GM18502 (cell line): ENCODE measurements at regions not wholly inside any gene's neighbourhood (a gene's known extent, or its start where the extent isn't known, plus 50 kb on each side); places are given as distances from the start of the nearest gene placed in this dataset.

Source experiments
- ATAC-seq: cut with Tn5 transposase; IDR thresholded peaks from one replicate; pipeline ENCODE4 v1.9.1; 2021; ENCODE audit warnings: mild to moderate bottlenecking; ENCODE audit not compliant: unreplicated experiment, poor library complexity

DNA sequence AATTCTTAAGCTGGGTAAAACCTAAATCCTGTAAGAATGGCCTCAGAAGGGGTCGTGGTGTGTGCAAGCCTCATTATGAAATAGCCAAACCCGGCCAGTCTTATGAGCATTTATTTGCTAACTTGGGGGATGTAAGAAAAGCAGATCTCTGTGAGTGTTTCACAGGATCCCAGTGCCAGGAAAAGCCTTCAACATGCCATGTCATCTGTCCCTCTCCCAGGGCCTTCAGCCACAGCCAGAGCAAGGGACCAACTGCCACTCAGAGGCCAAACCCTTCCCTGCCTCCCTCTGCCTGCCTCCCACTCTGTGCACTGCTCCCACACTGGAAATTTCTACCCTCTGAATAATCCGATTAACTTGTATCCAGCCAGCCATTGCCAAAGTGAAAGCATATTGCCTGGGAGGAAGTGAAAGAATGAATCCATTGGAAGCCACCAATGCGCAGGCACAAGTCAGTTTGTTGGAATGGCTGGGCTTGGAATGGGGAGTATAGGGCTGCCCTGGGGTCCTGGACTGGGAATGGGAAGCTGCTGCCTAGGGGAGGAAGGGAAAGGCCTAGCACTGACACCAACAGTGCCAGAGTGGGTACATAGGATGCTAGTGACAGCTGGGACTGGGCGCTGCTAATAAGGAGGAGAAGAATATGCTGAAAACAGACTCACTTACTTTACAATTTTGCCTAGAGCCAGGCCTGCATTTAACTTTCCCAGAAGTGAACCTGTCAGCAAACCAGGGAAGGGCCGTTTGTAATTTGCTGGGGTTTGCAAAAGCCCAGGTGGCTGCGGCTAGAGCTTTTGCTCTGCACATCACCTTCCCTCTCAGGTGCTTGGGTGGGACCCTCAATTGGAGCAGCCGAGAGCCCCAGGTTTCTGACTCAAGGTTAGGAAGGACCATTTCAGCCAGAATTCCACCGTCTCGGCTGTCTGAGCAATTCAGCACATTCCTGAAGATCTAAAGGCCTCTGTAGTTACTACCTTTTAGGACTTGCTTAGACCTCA, 146.6 kb upstream of the NCK2 start:
- no peak for ATAC-seq

DNA sequence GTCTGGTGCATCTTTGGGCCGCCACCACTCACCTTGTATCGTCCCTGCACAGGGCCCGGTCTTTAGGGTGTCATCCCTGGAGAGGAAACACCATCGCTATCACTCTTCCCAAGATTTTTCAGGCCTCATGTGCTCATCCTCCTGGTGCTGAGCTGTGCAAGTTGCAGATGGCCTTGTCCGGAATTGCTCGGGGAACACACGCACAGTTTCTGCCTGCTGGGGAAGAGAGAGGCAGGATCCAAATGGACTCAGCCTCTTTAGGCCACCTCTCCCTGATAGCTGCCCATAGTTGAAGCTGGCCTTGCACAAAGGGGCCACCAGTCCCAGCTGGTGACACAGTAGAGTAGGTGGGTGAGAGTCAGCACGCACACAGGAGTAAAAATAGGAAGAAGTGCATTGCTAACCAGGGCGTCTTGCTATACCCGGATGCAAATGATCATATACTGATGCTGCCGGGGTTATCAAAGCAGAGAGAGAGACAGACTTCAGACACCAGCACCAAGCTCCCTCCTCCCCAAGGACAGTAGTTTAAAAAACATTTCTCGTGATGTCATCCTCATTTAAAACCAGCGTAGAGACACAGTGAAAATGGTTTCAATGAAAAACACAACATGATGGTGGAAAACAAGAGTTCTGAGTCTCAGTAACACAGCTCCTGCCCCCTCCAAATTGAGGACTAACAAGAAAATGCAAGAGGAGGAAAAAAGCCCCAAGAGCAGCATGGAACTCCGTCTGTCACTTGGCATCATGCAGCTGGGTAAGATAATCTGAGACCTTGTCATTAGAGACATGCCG, 147.5 kb upstream of the NCK2 start:
- no peak for ATAC-seq

DNA sequence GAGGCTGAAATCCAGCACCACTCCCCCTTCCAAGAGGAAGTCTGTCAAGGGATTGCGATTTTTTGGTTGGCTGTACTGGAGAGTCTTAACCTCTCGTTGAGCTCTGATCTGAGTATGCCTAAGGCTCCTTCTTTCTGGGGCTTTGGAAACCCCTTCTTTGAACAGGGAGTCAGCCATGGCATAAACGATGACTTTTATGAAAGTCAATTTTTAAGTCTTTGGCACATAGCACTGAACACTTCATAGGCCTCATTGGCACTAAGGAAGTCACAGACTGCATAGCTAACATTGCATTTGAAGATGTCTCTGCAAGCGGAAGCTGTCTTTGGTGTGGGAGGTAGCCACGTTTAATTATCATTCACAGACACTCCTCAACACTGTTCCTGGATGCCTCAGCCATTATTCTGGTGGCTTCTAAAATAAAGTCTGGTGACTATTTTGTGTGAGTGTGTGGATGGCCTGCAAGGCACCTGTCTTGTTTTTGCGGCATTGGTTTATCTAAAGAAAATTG, 148.2 kb upstream of the NCK2 start:
- ATAC-seq = no peak

DNA sequence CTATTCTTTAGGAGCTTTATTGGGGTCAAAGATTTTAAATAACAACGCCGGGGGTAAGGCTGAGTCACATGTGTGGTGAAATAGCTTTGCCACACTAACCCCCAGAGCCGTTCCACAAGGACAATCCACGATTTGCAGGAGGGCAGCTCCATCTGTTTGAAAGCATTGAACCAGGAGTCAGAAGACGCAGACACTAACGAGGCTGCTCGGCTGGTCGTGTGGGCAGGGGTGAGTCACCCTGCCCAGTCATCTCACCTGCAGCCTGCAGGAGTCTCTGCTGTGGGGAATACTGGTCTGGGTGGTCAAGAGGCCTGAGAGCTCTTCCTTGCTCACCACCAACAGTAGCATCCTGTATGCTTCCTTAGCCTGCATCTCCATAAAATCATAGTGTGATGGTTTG, 149.2 kb upstream of the NCK2 start:
- no peak for ATAC-seq

DNA sequence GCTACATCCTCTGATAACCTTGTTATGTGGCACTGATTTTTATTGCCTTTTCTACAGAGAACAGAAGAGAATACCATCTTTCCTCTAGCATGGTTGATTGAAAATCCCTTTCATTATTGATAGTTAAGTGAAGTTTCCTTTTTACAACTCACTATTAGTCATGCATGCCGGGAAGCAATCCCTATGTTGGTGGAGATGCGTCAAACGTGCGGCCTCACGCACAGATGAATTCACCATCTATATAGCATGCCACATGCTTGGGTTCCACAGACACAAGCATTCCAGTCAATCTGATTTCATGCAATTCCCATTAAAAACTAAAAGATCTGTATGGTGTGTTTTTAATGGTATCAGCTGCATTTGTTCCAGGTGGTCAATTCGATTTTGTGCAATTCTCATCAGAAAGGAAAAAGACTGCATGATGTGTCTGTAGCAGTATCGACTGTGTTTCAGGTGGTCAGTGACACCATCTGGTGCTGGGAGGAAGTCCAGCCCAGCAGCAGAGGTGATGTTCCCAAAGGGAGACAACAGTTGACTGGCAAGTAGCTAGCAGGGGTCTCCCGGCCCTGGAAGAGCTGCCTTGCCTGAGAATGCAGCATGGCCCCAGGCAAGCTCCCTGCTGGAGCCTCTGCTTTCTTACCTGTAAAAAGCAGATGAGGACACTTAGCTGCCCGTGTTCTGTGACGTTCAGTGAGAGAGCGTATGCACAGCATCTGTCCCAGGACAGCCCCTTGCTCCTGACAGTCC, 151.3 kb upstream of the NCK2 start:
- no peak for ATAC-seq

DNA sequence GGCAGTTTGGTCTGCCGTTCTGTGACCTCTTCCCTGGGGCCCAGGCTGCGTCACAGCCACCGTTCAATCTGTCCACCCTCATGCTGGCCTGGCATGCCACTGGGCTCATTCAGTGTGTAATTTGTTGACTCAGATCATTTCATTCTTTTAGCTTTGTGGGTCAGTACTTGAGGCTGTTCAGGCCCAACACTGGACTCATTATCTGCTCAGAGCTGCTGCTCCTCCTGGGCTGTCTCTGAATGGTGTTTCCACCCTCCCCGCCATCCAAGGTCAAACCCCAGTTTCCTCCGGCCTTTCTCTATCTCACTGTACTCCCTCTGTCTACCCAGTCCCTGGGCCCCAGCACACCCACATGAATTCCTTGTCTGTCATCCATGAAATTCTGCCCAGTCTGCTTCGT, 152.4 kb upstream of the NCK2 start:
- ATAC-seq = no peak

DNA sequence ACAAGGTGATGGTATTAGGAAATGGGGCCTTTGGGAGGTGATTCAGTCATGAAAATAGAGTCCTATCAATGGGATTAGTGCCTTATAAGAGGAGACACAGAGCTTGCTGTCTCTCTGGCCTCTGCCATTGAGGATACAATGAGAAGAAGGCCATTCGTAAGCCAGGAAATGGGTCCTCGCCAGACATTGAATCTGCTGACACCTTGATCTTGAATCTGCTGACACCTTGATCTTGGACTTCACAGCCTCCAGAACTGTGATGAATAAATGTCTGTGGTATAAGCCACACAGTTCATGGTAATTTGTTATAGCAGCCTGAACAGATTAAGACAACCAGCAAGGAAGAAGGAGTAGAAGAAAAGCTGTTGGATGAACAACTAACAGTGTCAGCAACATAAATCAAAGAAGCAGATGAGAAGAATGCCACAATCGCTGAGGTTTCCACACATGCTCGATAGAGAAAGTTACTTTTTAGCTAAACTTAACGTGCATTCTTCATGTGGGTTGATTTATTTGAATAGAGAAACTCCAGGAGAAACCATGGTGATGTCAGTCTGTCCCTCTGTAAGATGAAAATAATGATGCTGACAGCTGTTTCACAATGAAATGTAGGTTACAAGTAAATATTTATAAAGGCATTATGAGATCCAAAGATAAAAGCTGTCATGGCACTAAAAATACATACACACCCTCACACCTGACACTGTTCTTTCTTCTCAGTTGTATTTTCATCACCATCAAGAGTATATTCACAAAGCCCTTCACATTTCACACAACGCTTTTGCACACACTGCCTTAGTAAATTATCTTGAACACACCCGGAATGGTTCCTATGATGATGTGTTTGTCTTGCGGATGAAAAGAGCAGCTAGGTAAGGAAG, 153.7 kb upstream of the NCK2 start:
- ATAC-seq = no peak

DNA sequence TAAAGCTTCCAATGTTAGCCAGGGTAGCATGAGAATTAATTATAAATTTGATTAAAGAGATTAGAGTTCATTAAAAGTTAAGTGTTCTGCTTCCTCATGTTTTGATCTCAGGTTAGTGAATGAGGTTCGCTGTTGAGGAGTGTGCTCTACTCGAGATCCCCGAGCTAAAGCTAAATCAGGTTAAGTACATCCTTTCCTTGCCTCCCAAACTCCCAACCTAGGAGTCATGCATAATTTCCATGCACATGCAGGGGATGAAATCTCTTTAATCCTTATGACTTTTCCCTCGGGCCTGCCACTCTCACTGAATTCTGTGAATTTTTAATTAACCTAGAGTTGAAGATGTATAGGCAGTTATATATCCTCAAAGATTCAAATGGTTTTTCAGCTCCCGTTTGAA, 156.1 kb upstream of the NCK2 start:
- ATAC-seq = no peak

DNA sequence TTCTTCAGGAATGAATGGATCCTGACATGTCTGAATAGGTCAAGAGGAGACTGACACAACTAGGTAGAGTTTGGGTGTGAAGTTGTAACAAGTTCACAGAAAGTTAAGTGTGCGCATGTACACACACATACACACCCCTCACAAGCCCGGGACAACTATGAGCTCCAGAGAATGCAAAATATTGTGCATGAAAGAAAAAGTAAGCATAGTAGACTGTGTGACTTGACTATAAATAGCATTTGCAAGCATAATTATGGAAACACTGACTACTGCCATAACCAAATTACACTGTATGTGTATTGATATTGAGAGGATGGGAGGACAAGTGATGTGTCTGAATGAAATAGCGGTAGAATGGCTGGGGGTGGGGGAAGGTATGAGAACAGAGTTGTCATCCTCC, 157.1 kb upstream of the NCK2 start:
- no peak for ATAC-seq

DNA sequence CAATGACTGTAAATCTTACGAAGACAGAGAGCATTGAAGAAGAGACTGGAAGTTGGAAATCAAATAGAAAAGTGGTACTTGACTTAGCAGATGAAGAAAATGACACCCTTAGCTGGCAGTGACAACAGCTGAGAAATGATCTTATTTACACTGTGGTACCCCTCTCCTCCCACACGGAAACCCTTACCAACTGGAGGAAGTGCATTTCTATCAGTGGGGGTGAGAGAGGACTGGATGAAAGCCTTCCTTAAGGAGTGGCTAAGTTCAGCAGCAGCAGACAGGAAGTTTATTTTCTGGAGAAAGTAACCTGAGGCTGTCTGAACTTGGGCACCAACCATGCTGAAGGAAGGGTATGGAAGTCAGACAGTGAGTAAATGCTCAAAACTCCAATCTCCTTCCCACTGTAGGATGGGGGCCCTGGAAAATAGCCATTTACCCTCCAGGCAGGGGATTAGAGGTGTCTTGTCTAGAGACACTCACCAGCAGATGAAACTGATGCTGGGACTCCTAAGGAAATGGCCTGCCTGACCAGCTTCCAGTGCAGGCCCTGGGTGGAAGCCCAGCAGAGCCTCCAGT, 160.2 kb upstream of the NCK2 start:
- no peak for ATAC-seq

DNA sequence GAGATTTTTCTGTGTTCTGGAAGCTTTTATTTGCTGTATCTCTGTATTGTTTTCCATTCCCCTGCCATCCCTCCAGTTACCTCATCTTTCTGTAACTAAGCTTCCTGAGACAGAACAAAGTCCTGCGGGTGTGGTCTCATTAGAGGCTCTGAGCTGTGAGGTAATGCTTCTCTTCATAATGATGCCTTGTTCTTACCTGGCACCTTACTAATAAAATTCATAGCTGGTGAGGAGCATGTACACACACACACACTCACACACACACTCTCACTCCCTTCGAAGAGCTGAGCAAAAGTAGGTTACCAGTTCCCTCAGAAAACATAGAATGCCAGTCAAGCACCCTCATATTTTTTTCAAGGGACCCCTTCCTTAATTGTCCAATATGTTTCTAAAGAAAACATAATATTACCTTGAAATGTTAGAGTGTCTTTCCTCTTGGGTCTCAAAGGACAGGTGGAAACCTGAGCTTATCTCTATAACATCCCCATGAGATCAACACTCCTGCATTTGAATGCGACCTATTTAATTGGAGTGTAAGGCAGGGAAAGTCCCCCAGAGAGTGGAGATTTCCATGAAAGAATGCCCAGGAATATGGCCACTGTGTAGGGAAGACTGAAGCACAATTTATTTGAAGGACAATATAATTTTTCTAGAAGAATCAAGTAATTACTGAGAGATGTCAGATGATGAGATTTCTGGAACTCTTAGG, 161.6 kb upstream of the NCK2 start:
- ATAC-seq = no peak

DNA sequence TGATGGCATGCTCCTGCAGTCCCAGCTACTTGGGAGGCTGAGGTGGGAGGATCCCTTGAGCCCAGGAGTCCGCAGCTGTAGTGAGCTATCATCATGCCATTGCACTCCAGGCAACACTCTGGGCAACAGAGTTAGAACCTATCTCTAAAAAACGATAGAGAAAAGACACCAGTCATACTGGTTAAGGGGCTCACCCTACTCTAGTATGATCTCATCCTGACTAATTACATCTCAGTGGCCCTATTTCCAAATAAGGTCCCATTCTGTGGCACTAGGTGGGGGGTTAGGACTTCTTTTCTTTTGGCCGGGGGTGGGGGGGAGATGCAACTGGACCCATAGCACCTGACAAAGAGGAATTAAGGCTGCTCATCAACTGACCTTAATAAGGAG, 163.2 kb upstream of the NCK2 start:
- ATAC-seq = no peak

DNA sequence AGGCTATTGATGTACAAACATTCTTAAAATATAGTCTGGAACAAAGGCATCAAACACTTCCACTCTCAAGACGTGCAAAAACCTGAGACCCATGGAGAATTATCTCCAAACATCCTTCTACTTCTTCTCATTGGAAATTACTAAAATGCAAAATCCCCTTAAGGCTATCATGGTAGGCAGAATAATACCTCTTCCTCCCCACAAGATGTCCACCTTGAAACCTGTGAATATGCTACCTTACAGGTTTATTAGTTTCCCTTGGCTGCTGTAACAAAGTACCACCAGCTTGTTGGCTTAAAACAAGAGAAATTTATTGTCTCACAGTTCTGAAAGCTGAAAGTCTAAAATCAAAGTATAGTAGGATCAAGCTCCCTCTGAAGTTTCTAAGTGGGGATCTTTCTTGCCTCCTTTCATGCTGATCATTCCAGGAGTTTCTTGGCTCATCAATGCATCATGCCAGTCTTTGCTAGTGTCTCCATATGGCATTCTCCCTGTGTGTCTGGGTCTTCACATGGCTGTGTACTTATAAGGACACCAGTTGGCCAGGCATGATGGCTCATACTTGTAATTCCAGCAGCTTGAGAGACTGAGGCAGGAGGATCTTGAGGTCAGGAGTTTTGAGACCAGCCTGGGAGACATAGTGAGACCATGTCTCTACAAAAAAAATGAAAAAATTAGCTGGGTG, 163.7 kb upstream of the NCK2 start:
- no peak for ATAC-seq

DNA sequence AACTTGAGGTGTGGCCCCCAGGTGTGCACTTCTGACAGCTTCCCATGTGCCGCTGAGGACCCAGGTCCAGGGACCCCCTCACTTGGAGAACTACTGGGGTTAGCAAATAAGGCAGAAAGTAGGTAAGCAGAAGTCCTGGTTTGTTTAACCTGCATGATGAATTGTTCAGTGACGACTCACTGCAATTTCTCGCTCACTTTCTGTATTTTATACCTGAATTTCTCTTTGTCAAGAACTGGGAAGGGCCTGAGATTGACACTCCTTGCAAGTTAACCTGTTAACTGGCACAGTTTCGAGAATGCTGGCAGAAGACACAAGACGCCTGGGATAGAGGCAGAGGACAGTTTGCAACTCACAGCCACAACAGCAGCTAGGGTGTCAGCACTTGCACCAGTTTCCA, 164.5 kb upstream of the NCK2 start:
- no peak for ATAC-seq

DNA sequence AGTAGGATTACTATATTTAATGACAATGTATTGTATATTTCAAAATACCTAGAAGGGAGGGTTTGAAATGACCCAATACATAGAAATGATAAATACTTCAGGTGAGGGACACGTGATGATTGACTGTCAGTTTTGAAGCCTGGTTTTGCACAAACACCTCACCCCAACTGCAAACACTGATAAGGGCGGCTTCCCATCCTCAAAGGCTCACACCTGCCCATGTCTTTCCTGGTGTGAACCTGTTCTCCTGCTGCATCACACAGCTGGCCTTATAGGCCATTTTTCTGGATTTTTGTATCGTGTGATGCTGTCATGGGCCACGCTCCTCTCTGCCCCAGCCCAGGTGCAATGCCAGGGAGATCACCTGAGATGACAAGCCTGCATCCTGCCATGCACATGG, 166.5 kb upstream of the NCK2 start:
- ATAC-seq = no peak

DNA sequence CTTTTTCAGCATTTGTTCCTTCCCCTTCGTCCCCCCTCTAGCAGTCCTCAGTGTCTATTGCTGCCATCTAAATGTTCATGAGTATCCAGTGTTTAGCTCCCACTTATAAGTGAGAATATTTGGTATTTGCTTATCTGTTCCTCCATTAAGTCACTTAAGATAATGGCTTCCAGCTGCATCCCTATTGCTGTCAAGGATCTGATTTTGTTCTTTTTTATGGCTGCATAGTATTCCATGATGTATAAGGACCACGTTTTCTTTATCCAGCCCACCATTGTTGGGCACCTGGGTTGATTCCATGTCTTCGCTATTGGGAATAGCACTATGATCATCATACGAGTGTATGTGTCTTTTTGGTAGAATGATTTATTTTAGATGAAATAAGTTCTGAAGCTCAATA, 166.9 kb upstream of the NCK2 start:
- no peak for ATAC-seq

DNA sequence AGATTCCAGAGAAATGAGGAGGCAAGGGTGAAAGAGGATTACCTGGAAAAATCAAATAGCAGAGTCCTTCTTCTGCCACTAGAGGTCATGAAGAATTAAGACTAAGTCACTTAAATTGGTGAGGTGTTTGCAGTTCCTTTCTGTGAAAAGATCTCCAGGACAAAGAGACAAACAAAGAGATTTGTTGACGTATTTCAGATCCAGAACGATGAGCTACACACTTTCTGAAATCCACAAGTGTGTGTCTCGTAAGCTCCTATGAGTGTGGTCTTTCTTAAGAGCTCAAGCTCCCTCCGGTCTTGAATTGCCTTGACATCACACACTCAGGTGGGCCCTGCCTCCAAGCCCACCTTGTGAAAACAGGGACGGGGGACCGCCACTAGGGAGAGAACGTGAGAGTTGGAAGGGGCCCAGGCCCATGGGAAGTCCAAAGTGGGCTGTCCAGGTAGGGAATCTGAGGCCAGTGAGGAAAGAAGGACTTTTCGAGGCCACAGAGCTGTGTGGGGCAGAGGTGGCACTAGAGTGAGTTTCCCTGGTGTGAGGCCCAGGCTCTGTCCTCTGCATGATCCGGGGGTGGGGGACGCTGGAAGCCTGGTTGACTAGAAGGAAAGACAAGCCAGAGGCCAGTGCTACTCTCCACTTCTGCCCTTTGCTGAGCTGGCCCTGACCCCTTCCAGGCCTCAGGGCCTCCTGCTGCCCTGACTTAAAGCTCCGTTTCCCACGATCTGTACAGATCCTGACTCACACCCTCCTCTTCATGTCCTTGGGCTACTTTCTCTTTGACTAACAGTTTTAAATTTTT, 168.1 kb upstream of the NCK2 start:
- no peak for ATAC-seq
